SH-SY5Y (cell line): ENCODE measurements at regions not wholly inside any gene's neighbourhood (a gene's known extent, or its start where the extent isn't known, plus 50 kb on each side); places are given as distances from the start of the nearest gene placed in this dataset.

Source experiments
- GATA2 ChIP-seq: IDR thresholded peaks from 2 replicates; pipeline ENCODE4 v1.6.1; 2011; ENCODE audit warnings: mild to moderate bottlenecking, low read depth, low read length
- GATA3 ChIP-seq: IDR thresholded peaks from 2 replicates; pipeline ENCODE4 v1.6.1; 2011; ENCODE audit warnings: low read depth, mild to moderate bottlenecking, low read length, moderate library complexity

DNA sequence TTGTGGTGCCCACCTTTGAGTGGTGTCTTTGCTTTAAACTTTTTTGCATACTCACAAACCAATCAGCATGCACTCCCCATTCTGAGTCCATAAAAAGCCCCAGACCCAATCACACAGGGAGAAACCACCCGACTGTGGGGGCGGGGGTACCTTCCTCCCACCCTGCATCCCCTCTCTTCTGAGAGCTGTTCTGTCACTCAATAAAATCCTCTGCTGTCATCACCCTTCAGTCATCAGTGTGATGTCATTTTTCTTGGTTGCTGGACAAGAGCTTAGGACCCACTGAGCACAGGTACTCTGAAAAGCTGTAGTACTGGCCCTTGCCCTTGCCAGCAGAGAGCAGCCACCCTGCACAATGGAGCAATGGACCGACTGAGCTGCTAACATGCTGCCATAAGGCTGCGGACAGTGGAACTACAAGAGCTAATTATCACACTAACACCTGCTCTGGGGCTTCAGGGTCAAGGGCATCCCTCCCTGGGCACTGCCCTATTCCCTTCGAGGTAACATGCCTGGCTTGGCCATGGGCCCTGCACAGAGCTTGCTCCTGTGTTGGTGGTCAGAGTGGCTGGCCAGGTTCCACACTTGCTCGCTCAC is 62.9 kb upstream of the PGRMC2 start:
- TF ChIP-seq GATA2 (no peak), GATA3 (no peak)
